HG02623 (cell line): ENCODE measurements at regions not wholly inside any gene's neighbourhood (a gene's known extent, or its start where the extent isn't known, plus 50 kb on each side); places are given as distances from the start of the nearest gene placed in this dataset.

Source experiments
- ATAC-seq: cut with Tn5 transposase; IDR thresholded peaks from one replicate; pipeline ENCODE4 v1.9.1; 2021; ENCODE audit warnings: moderate library complexity; ENCODE audit not compliant: unreplicated experiment

- no peak for ATAC-seq
These were observed 629.7 kb upstream of the KIF2B start for GRCh38 chr17:53193044-53193443.

GRCh38 chr17:53191878-53192277 lies 630.8 kb upstream of the KIF2B start:
- no peak for ATAC-seq

GRCh38 chr17:53186001-53186400 lies 636.7 kb upstream of the KIF2B start:
- ATAC-seq: no peak

GRCh38 chr17:53176629-53177028 lies 646.1 kb upstream of the KIF2B start:
- no peak for ATAC-seq

GRCh38 chr17:53168413-53168812 lies 654.3 kb upstream of the KIF2B start:
- ATAC-seq: no peak

GRCh38 chr17:53166731-53167130 lies 656.0 kb upstream of the KIF2B start:
- no peak for ATAC-seq

GRCh38 chr17:53150101-53150698 lies 672.5 kb upstream of the KIF2B start:
- ATAC-seq: no peak

GRCh38 chr17:53149316-53149715 lies 673.4 kb upstream of the KIF2B start:
- no peak for ATAC-seq

- no peak for ATAC-seq
These were observed 674.7 kb upstream of the KIF2B start for GRCh38 chr17:53148058-53148457.

GRCh38 chr17:53142890-53143289 lies 679.8 kb upstream of the KIF2B start:
- ATAC-seq: no peak

GRCh38 chr17:53141731-53142130 lies 681.0 kb upstream of the KIF2B start:
- no peak for ATAC-seq

- no peak for ATAC-seq
These were observed 681.4 kb upstream of the KIF2B start for GRCh38 chr17:53141280-53141679.

GRCh38 chr17:53137869-53138268 lies 684.9 kb upstream of the KIF2B start:
- no peak for ATAC-seq

- ATAC-seq: no peak
These were observed 686.8 kb upstream of the KIF2B start for GRCh38 chr17:53135969-53136368.

GRCh38 chr17:53134548-53134947 lies 688.2 kb upstream of the KIF2B start:
- ATAC-seq: no peak

GRCh38 chr17:53133876-53134275 lies 688.9 kb upstream of the KIF2B start:
- no peak for ATAC-seq

- ATAC-seq: no peak
These were observed 692.9 kb upstream of the KIF2B start for GRCh38 chr17:53129863-53130262.

- ATAC-seq: no peak
These were observed 695.4 kb upstream of the KIF2B start for GRCh38 chr17:53127331-53127730.

GRCh38 chr17:53122966-53123365 lies 699.8 kb upstream of the KIF2B start:
- ATAC-seq: no peak

- no peak for ATAC-seq
These were observed 703.0 kb upstream of the KIF2B start for GRCh38 chr17:53119773-53120172.

GRCh38 chr17:53118948-53119347 lies 703.8 kb upstream of the KIF2B start:
- ATAC-seq: no peak

- no peak for ATAC-seq
These were observed 715.8 kb upstream of the KIF2B start for GRCh38 chr17:53106886-53107285.

GRCh38 chr17:53101706-53102105 lies 721.0 kb upstream of the KIF2B start:
- no peak for ATAC-seq
